Spleen (tissue), 7 donors: ENCODE measurements at regions not wholly inside any gene's neighbourhood (a gene's known extent, or its start where the extent isn't known, plus 50 kb on each side); places are given as distances from the start of the nearest gene placed in this dataset.

ENCODE experiments used
- CTCF ChIP-seq, 11 experiments: fragments of 200-600 bp in 7 of 11; fragments of 450-650 bp in 4 of 11; sonication (generic) in 4 of 11; IDR thresholded peaks in 8 of 11; conservative IDR thresholded peaks in 3 of 11; 1 replicate in 7 of 11; 2 replicates in 4 of 11; pipeline versions ENCODE4 v1.4.0 to v1.8.0; 2016 to 2021; ENCODE audit warnings: antibody characterized with exemption in 11 of 11, inconsistent platforms in 4 of 11, mild to moderate bottlenecking in 1 of 11
- POLR2A ChIP-seq, 3 donors: fragments of 450-650 bp; IDR thresholded peaks; one replicate each; pipeline ENCODE4 v1.5.1; 2017; ENCODE audit warnings: antibody characterized with exemption in 3 of 3, mild to moderate bottlenecking in 1 of 3
- donor health status: DM: no; HTN: no; CAD: no; lungs with moderate emphysema.
- donor health status: DM: no; HTN: no; CAD: no.
- donor health status: DM: no; HTN: no; CAD: no.

GRCh38 chr6:20331625-20332024, 70.1 kb upstream of the E2F3 start:
- TF ChIP-seq CTCF (IDR thresholded peaks at IDR 0.05 in 8 of 11, conservative IDR thresholded peaks at IDR 0.05 in 3 of 11) (no peak), POLR2A (IDR thresholded peaks at IDR 0.05) (no peak)
